ENCODE measurements at regions not wholly inside any gene's neighbourhood (a gene's known extent, or its start where the extent isn't known, plus 50 kb on each side); places are given as distances from the start of the nearest gene placed in this dataset.

- DNase-seq (ENCODE audit: low spot score): no peak
Observed at GRCh38 chr1:229762891-229763290, 136.8 kb downstream of the URB2 start.

GRCh38 chr1:229768232-229768631 is 142.2 kb downstream of the URB2 start:
- DNase-seq (ENCODE audit: low spot score): no peak

DNA sequence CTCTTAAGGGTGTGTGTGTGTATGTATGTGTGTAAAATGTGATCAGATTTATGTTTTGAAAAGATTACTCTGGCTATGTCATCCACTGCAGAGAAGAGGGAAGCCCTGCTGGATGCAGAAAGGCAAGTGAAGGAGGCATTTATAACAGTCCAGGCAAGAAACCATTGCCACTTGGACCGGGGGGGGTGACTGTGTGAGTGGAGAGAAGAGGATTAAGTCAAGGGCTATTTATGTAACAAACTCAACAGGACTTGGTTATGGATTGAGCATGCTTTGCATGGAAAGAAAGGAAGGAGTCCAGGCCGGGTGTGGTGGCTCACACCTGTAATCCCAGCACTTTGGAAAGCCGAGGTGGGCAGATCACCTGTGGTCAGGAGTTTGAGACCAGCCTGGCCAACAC is 143.0 kb downstream of the URB2 start:
- DNase-seq (ENCODE audit: low spot score): no peak

GRCh38 chr1:229769809-229770208 is 143.8 kb downstream of the URB2 start:
- no peak for DNase-seq (ENCODE audit: low spot score)

GRCh38 chr1:229778794-229779193 is 152.7 kb downstream of the URB2 start:
- no peak for DNase-seq (ENCODE audit: low spot score)

DNA sequence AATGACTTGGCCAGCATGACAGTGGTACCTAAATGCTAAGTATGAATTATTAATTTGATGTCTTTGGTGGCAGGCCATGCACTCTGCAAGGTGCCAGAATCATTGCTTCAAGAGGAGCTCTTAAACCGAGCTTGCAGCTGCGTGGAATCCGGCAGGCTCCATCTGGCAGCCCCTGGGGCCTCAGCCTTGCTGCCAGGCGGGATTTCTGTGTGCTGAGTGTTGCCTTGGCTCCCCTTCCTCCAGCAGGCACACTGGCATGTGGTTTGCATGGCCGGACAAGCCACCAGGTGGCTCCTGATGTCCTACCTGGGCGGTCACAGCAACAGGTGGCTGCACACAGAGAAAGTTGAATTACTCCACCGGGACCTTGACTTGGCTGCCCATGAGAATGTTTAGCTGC is 155.4 kb downstream of the URB2 start:
- DNase-seq (ENCODE audit: low spot score): no peak

GRCh38 chr1:229782469-229782868 is 156.4 kb downstream of the URB2 start:
- DNase-seq (ENCODE audit: low spot score): no peak

DNA sequence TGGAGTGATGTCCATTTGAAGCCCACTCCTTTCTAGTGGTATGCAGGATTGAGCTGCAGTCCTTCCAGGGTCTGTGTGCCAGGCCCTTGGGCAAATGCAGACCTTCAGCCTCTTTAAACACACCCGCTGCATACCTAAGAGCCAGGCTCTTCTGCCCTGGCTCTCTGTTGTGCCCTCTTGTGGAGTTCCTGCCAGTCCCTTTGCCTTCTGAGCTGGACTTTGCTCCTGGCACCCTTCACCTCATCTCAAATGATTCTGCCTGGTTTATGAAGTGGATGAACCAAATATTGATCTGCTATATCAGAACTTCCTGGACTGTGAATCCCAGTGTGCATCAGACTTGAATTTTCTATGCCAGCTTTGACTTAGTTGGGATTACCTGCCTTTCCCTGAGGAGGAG is 158.8 kb downstream of the URB2 start:
- DNase-seq (ENCODE audit: low spot score): no peak

- DNase-seq (ENCODE audit: low spot score): no peak
Observed at GRCh38 chr1:229786974-229787610, 161.0 kb downstream of the URB2 start.

DNA sequence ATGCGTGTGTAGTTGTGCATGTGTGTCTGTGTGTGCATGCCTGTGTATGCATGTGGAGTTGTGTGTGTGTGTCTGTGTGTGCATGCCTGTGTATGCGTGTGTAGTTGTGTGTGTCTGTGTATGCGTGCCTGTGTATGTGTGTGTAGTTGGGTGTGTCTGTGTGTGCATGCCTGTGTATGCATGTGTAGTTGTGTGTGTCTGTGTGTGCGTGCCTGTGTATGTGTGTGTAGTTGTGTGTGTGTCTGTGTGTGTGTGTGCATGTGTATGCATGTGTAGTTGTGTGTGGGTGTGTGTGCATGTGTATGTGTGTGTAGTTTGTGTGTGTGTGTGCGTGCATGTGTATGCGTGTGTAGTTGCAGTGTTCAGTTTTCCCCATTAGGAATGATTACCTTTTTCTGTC is 162.0 kb downstream of the URB2 start:
- no peak for DNase-seq (ENCODE audit: low spot score)

DNA sequence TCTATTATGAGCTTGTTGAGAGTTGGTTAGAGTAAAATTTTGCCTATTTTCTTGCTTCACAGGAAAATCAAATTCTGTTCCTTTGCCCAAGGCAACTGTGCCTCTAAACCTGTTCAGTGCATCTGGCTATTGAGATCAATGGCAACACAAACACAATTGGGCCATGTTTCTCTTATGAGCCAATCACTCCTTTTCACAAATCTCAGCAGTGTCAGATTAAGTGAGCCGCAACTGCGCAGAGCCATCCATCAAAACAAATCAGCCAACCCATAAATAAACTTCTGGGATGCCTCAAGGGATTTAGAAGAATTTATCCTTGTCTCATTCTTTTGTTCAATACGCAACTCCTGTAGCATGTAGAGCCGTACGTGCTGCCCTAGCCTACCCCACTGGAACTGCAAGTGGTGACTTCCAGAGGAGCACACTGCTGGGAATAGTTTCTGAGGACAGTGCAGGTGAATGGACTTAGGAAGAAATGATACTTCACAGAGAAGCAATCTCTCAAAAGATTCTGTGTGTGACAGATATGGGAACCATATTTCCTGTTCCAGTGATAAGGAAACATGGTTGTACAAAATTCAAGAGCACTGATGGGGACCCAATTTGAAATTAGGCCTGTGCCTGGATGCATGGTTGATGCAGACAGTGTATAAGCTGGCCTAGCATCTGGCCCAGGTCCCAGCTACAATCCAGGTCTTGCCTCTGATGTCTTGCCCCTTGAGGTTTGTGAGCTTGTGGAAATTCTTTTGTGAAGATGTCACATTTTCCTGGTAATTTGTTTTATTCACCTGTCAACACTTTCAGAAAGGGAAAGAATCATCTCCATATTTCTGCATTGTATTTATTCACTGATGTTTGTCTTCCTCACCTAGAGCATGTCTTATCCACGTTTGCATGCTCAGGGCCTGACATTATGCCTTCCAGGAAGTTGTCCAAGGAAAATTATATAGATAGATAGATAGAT is 166.2 kb downstream of the URB2 start:
- DNase-seq (ENCODE audit: low spot score): no peak

DNA sequence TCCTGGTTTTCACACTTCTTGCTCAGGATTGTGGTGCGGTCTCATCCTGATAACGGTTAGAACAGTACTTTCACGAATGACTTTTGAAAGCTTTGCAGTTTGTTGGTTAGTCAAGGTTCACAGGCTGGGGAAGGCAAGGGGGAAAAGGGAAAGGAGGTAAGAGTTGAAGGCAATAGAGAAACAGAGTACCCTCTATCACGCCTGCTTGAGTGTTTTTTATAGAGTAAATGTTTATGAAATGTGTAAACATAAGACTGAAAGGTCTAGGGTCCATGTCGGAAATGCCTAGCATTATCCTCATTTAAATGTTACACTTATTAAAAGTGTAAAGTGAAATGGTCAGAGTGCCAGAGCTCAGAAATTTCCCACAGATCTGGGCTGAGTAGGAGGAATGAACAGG is 167.4 kb downstream of the URB2 start:
- DNase-seq (ENCODE audit: low spot score): no peak

GRCh38 chr1:229798558-229798957 is 172.5 kb downstream of the URB2 start:
- DNase-seq (ENCODE audit: low spot score): no peak

DNA sequence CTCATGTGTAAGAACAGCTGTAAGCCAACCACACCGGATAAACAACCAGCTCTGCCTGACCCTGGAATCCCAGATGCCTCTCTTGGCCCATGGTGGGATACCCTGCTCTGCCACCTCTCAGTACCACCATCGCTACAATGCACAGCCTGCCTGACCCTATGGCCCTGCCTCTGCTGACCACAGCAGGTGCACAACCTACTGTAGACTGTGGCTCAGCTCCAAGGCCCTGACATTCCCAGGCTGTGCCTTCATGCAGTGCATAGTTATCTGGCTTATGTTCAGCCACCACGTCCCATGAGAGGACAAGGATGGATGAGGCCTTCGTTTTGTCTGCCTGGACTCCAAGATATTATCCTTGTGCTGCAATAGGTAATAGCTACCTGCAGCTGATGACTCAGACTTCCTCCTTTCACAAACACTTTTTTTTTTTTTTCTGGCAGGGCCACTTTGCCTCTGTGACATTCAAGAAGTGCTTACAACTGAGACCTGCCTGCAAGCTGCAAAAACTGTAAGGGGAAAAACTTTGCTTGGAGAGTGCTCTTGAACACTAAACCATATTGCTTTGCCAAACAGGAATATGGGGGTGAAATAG is 177.7 kb downstream of the URB2 start:
- no peak for DNase-seq (ENCODE audit: low spot score)

GRCh38 chr1:229808272-229808671 is 182.2 kb downstream of the URB2 start:
- DNase-seq (ENCODE audit: low spot score): no peak

DNA sequence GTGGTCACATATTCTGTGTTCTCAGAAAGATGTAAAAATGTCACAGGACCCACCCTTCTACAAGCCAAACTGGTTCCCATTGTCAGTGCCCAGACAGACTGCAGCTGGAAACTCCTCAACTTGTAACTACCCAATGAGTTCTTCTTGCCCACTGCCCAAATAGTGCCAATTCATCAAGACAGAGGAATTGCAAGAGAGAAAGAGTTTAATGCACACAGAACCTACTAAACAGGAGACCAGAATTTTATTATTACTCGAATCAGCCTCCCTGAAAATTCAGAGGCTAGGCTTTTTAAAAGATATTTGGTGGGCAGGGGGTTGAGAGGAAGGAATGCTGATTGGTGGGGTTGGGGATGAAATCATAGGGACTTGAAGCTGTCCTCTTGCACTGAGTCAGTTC is 184.1 kb downstream of the URB2 start:
- DNase-seq (ENCODE audit: low spot score): no peak

GRCh38 chr1:229810961-229811360 is 184.9 kb downstream of the URB2 start:
- no peak for DNase-seq (ENCODE audit: low spot score)

GRCh38 chr1:229812148-229812547 is 186.1 kb downstream of the URB2 start:
- no peak for DNase-seq (ENCODE audit: low spot score)

DNA sequence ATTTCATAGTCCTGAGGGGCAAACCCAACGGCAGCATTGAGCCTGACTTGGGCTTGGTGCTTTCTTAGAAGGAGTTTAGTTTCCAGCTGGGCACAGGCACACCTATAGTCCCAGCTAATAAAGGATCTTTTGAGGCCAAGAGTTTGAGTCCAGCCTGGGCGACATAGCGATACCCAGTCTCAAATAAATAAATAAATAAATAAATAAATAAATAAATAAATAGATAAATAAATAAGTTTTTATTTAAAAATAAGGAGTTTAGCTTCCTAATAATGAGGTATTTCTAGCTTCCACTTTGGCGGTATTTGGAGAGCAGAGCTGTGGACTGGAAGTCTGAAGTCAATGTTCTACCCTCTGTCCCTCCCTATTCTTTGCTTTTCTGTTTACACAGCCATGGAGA is 186.6 kb downstream of the URB2 start:
- DNase-seq (ENCODE audit: low spot score): no peak

GRCh38 chr1:229815076-229815475 is 189.0 kb downstream of the URB2 start:
- DNase-seq (ENCODE audit: low spot score): no peak

GRCh38 chr1:229815961-229816360 is 189.9 kb downstream of the URB2 start:
- no peak for DNase-seq (ENCODE audit: low spot score)

DNA sequence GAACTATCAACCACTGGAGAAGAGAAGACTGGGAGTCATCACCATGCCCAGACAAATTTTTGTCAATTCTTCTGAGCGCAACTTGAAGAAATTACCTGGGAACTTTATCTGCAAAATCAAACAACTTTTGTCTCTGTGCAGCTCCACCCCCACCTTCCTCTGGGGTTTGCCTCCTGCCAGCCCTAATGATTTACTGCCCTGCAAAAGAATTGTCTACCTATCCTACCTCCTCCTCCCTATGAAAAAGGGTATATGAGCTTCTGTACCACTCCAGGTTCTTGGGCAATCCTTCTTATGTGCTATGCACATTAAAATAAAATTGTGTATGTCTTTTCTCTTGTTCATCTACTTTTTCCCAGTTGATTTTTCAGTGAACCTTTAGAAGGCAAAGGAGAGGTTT is 191.9 kb downstream of the URB2 start:
- no peak for DNase-seq (ENCODE audit: low spot score)

DNA sequence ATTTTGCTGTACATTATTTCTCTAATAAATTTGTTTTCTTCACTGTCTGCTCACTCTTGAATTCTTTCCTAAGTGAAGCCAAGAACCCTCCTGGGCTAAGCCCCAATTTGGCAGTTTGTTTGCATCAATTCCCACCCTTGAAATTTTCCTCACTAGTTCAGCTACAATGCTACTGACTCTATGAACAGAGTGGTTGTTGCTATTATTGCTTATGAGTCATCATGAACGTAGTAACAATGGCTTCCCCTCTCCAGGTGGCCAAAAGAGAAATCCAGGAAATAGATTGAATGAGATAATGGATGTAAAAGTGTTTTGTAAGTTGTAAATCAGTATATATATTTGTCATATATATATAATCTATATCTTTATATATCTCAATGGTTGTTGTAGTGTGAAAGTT is 193.0 kb downstream of the URB2 start:
- no peak for DNase-seq (ENCODE audit: low spot score)
